Tibial artery (tissue), 4 donors: ENCODE measurements at regions not wholly inside any gene's neighbourhood (a gene's known extent, or its start where the extent isn't known, plus 50 kb on each side); places are given as distances from the start of the nearest gene placed in this dataset.

Experiments
- DNase-seq, 2 donors: peaks; one replicate each; pipeline ENCODE4 v3.0.0-alpha.2; 2019
- H3K27ac ChIP-seq, 2 donors: fragments of 200-600 bp; sonication (generic) in 1 of 2; 1 replicate in 1 of 2; 2 replicates in 1 of 2; pipeline ENCODE4 v1.5.1; 2018 to 2019; ENCODE audit warnings: mild to moderate bottlenecking in 1 of 2
- H3K27me3 ChIP-seq, 2 donors: fragments of 200-600 bp; sonication (generic) in 1 of 2; one replicate each; pipeline versions ENCODE4 v1.5.1 to v1.6.0; 2016 to 2019
- H3K36me3 ChIP-seq, 3 donors: fragments of 200-600 bp; sonication (generic) in 2 of 3; one replicate each; pipeline ENCODE4 v1.5.1; 2016 to 2019; ENCODE audit warnings: mild to moderate bottlenecking in 2 of 3
- H3K4me1 ChIP-seq, 4 donors: fragments of 200-600 bp; sonication (generic) in 2 of 4; 1 replicate in 3 of 4; 2 replicates in 1 of 4; pipeline ENCODE4 v1.5.1; 2016 to 2019
- H3K4me3 ChIP-seq, 2 donors: fragments of 200-600 bp; sonication (generic) in 1 of 2; 1 replicate in 1 of 2; 2 replicates in 1 of 2; pipeline ENCODE4 v1.5.1; 2018 to 2019; ENCODE audit warnings: mild to moderate bottlenecking in 2 of 2
- H3K9me3 ChIP-seq, 3 donors: fragments of 200-600 bp; sonication (generic) in 1 of 3; one replicate each; pipeline ENCODE4 v1.5.1; 2016 to 2019
- intact Hi-C: fragments of 100-400 bp; cut with DNase I; formaldehyde crosslinking; loops from one replicate; pipeline ENCODE4 v1.15.0; 2023; ENCODE audit warnings: low total_unique reads
- TF ChIP-seq, protein P1 (sequence below), 2 experiments: fragments of 200-600 bp in 1 of 2; fragments of 450-650 bp in 1 of 2; IDR thresholded peaks; one replicate each; pipeline ENCODE4 v1.5.1; 2017 to 2019; ENCODE audit warnings: antibody characterized with exemption in 2 of 2, mild to moderate bottlenecking in 1 of 2, moderate library complexity in 1 of 2

GRCh38 chr9:135267191-135267809 is 179.8 kb downstream of the OLFM1 start:
- no peak for DNase-seq
- Histone ChIP-seq H3K27ac (no peak overlapping the region), H3K9me3 (no peaks in the 10 kb centered on the region), H3K4me3 (no peak overlapping the region), H3K4me1 (no peaks in the 10 kb centered on the region), H3K27me3 (peaks cover 0 to 88% of the 10 kb centered on the region in 2 donors), H3K36me3 (no peaks in the 10 kb centered on the region)
- TF ChIP-seq, protein P1, sequence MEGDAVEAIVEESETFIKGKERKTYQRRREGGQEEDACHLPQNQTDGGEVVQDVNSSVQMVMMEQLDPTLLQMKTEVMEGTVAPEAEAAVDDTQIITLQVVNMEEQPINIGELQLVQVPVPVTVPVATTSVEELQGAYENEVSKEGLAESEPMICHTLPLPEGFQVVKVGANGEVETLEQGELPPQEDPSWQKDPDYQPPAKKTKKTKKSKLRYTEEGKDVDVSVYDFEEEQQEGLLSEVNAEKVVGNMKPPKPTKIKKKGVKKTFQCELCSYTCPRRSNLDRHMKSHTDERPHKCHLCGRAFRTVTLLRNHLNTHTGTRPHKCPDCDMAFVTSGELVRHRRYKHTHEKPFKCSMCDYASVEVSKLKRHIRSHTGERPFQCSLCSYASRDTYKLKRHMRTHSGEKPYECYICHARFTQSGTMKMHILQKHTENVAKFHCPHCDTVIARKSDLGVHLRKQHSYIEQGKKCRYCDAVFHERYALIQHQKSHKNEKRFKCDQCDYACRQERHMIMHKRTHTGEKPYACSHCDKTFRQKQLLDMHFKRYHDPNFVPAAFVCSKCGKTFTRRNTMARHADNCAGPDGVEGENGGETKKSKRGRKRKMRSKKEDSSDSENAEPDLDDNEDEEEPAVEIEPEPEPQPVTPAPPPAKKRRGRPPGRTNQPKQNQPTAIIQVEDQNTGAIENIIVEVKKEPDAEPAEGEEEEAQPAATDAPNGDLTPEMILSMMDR (IDR thresholded peaks at IDR 0.05), result no peak
- intact Hi-C loops, result no loop called here

- intact Hi-C loops, result no loop called here
- Histone ChIP-seq H3K36me3 (no peaks in the 10 kb centered on the region), H3K27me3 (peaks cover 0 to 88% of the 10 kb centered on the region in 2 donors), H3K27ac (no peak overlapping the region), H3K4me1 (no peaks in the 10 kb centered on the region), H3K9me3 (no peaks in the 10 kb centered on the region), H3K4me3 (no peak overlapping the region)
- TF ChIP-seq, protein P1 (IDR thresholded peaks at IDR 0.05), result no peak
- no peak for DNase-seq
These were observed 180.6 kb downstream of the OLFM1 start for GRCh38 chr9:135268031-135268430.

DNA sequence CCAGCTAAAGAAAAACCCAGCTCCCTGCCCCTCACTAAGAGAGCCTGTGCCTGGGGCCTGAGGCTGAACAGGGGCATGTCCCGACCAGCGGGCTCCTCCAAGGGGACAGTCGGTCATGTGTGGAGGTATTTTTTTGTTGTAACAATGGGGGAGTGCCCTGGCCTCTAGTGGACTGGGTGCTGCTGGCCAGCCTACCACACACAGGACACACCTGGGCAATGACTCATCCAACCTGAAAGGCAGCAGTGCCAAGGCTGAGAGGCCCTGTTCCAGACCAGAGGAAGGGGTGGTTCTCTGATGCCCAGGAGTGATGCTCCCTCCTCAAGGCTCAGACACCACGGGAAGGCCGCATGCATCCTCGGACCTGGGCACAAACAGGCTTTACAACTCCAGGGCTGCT is 181.5 kb downstream of the OLFM1 start:
- intact Hi-C loops, result no loop called here
- no peak overlapping the region for H3K4me3 ChIP-seq
- TF ChIP-seq, protein P1 (IDR thresholded peaks at IDR 0.05), result no peak
- peaks cover 0 to 92% of the 10 kb centered on the region in 2 donors for H3K27me3 ChIP-seq
- no peaks in the 10 kb centered on the region for H3K9me3 ChIP-seq
- no peak overlapping the region for H3K27ac ChIP-seq
- H3K4me1 ChIP-seq, result no peaks in the 10 kb centered on the region
- H3K36me3 ChIP-seq, result no peaks in the 10 kb centered on the region
- no peak for DNase-seq

DNA sequence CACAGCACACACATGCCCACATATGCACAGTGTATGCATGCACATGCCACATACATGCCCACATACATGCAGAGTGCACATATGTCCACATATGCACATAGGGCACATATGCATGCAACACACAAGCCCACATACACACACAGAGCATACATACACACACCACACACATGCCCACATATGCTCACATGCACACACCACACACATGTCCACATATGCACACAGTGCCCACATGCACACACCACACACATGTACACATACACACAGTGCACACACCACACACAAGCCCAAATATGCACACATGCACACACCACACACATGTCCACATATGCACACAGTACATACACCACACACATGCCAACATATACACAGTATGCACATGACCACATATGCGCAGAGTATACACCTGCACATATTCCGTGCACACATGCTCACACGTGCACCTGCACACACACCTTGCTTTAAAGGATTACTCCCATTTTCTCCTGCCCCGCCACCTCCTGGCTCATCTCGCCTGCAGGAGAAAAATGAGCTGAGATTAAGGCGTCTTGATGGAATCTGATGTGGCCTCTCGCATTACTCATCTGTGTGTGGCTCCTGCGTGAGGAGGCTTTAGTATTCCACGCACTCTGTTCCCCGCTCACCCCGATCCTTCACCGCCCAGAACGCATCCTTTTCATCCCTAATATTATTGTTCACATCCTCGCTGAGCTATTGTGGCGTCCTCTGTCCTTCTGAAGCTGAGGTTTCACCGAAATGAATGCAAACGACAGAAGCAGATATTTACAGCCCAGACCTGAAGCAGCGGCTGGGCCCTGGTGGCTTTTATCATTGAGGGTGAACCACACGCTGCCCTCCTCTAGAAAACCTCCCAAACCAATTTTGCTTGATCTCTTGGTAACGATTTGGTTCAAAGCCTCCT is 182.7 kb downstream of the OLFM1 start:
- Histone ChIP-seq H3K4me1 (no peaks in the 10 kb centered on the region), H3K4me3 (no peak overlapping the region), H3K27ac (no peak overlapping the region), H3K36me3 (no peaks in the 10 kb centered on the region), H3K27me3 (peaks cover 0 to 94% of the 10 kb centered on the region in 2 donors), H3K9me3 (no peaks in the 10 kb centered on the region)
- no peak for DNase-seq
- intact Hi-C loops, result no loop called here
- TF ChIP-seq, protein P1 (IDR thresholded peaks at IDR 0.05), result no peak

DNA sequence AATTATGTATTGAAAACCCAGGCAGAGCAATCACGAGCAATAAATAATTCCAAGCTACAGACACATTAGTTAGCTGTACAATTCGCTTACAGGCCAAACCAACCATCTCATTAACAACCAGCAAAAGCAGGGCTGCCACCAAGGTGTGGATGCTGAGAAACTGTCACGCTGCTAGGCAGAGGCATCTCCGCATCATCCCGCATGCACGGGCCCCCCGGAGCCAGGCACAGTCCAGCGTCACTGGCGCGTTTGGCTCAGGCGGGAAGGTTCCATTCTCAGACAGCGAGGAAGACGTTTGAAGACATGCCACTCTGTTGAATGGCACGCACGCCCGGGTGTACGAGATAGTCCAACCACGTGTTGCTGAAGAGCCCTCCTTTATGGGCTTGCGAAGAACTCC is 184.0 kb downstream of the OLFM1 start:
- Histone ChIP-seq H3K36me3 (no peaks in the 10 kb centered on the region), H3K4me1 (no peaks in the 10 kb centered on the region), H3K9me3 (no peaks in the 10 kb centered on the region), H3K27ac (no peak overlapping the region), H3K4me3 (no peak overlapping the region), H3K27me3 (peaks cover 0 to 94% of the 10 kb centered on the region in 2 donors)
- intact Hi-C loops, result no loop called here
- no peak for DNase-seq
- TF ChIP-seq, protein P1 (IDR thresholded peaks at IDR 0.05), result no peak
